ENCODE measurements at regions not wholly inside any gene's neighbourhood (a gene's known extent, or its start where the extent isn't known, plus 50 kb on each side); places are given as distances from the start of the nearest gene placed in this dataset.
"Not testable (repeated sequence)": the region's sequence is repeated elsewhere in the genome, so short reads cannot be mapped to it uniquely, and the experiment has no call there.

GRCh38 chr12:9364224-9365176, 156.3 kb upstream of the PZP start:
- TF ChIP-seq CTCF (conservative IDR thresholded peaks at IDR 0.05; ENCODE audit: low read depth, low read length) (no peak), EZH2 (IDR thresholded peaks at IDR 0.05; ENCODE audit: borderline replicate concordance, low read depth, low read length, poor library complexity, severe bottlenecking) (no peak)
- Histone ChIP-seq H3K4me3 (ENCODE audit: low read depth, low read length, poor library complexity, severe bottlenecking) (no peak overlapping the region), H3K4me1 (ENCODE audit: insufficient read depth, low read length, poor library complexity, severe bottlenecking) (no peaks in the 10 kb centered on the region), H3K27ac (ENCODE audit: low read depth, low read length, poor library complexity, severe bottlenecking) (no peak overlapping the region), H3K9me3 (ENCODE audit: low read depth, low read length, poor library complexity, severe bottlenecking) (no peaks in the 10 kb centered on the region), H3K36me3 (ENCODE audit: insufficient read depth, low read length, poor library complexity, severe bottlenecking) (no peaks in the 10 kb centered on the region), H3K27me3 (replicated peaks; ENCODE audit: insufficient read depth, low read depth, low read length, poor library complexity) (peaks cover 5% of the 10 kb centered on the region)
- no peak for DNase-seq (ENCODE audit: low spot score)
- no TSS peak for BruUV-seq (replicated peaks)
- CTCF ChIA-PET, result no interaction called here
- intact Hi-C loops (cut with micrococcal nuclease; ENCODE audit: unreplicated experiment), result no loop called here
- POLR2A ChIA-PET (ENCODE audit: low non-redundant PET), result no interaction called here

- no peak overlapping the region for H3K4me3 ChIP-seq (ENCODE audit: low read depth, low read length, poor library complexity, severe bottlenecking)
- ChIA-PET CTCF (no interaction called here), POLR2A (ENCODE audit: low non-redundant PET) (no interaction called here)
- H3K9me3 ChIP-seq (ENCODE audit: low read depth, low read length, poor library complexity, severe bottlenecking), result no peaks in the 10 kb centered on the region
- H3K4me1 ChIP-seq (ENCODE audit: insufficient read depth, low read length, poor library complexity, severe bottlenecking), result no peaks in the 10 kb centered on the region
- no TSS peak for BruUV-seq (replicated peaks)
- TF ChIP-seq EZH2 (IDR thresholded peaks at IDR 0.05; ENCODE audit: borderline replicate concordance, low read depth, low read length, poor library complexity, severe bottlenecking), result no peak
- TF ChIP-seq CTCF (conservative IDR thresholded peaks at IDR 0.05; ENCODE audit: low read depth, low read length), result no peak
- no peaks in the 10 kb centered on the region for H3K27me3 ChIP-seq (replicated peaks; ENCODE audit: insufficient read depth, low read depth, low read length, poor library complexity)
- H3K27ac ChIP-seq (ENCODE audit: low read depth, low read length, poor library complexity, severe bottlenecking), result no peak overlapping the region
- DNase-seq (ENCODE audit: low spot score), result no peak
- no peaks in the 10 kb centered on the region for H3K36me3 ChIP-seq (ENCODE audit: insufficient read depth, low read length, poor library complexity, severe bottlenecking)
- intact Hi-C loops (cut with micrococcal nuclease; ENCODE audit: unreplicated experiment), result no loop called here
Observed at GRCh38 chr12:9363145-9363544, 154.9 kb upstream of the PZP start.

- Histone ChIP-seq H3K36me3 (ENCODE audit: insufficient read depth, low read length, poor library complexity, severe bottlenecking) (no peaks in the 10 kb centered on the region), H3K4me3 (ENCODE audit: low read depth, low read length, poor library complexity, severe bottlenecking) (no peak overlapping the region), H3K9me3 (ENCODE audit: low read depth, low read length, poor library complexity, severe bottlenecking) (no peaks in the 10 kb centered on the region), H3K27ac (ENCODE audit: low read depth, low read length, poor library complexity, severe bottlenecking) (no peak overlapping the region), H3K4me1 (ENCODE audit: insufficient read depth, low read length, poor library complexity, severe bottlenecking) (no peaks in the 10 kb centered on the region), H3K27me3 (replicated peaks; ENCODE audit: insufficient read depth, low read depth, low read length, poor library complexity) (no peaks in the 10 kb centered on the region)
- no peak for DNase-seq (ENCODE audit: low spot score)
- ChIA-PET CTCF (interaction anchor here (1.2 kb wide), 1 partner anchor 10 kb away, joined by 3 read pairs; no protein-coding TSS in a partner anchor), POLR2A (ENCODE audit: low non-redundant PET) (no interaction called here)
- TF ChIP-seq EZH2 (IDR thresholded peaks at IDR 0.05; ENCODE audit: borderline replicate concordance, low read depth, low read length, poor library complexity, severe bottlenecking) (no peak), CTCF (conservative IDR thresholded peaks at IDR 0.05; ENCODE audit: low read depth, low read length) (no peak)
- intact Hi-C loops (cut with micrococcal nuclease; ENCODE audit: unreplicated experiment), result no loop called here
- no TSS peak for BruUV-seq (replicated peaks)
Observed at GRCh38 chr12:9361879-9362326, 153.7 kb upstream of the PZP start.

GRCh38 chr12:9354009-9354754, 146.0 kb upstream of the PZP start:
- H3K27ac ChIP-seq (ENCODE audit: low read depth, low read length, poor library complexity, severe bottlenecking); CTCF ChIA-PET; H3K9me3 ChIP-seq (ENCODE audit: low read depth, low read length, poor library complexity, severe bottlenecking); DNase-seq (ENCODE audit: low spot score); BruUV-seq (replicated peaks); H3K4me3 ChIP-seq (ENCODE audit: low read depth, low read length, poor library complexity, severe bottlenecking); H3K27me3 ChIP-seq (replicated peaks; ENCODE audit: insufficient read depth, low read depth, low read length, poor library complexity); H3K36me3 ChIP-seq (ENCODE audit: insufficient read depth, low read length, poor library complexity, severe bottlenecking); POLR2A ChIA-PET (ENCODE audit: low non-redundant PET); intact Hi-C loops (cut with micrococcal nuclease; ENCODE audit: unreplicated experiment); H3K4me1 ChIP-seq (ENCODE audit: insufficient read depth, low read length, poor library complexity, severe bottlenecking): not testable (repeated sequence)

All from A673 (cell line).